NCI-H460 (cell line): ENCODE measurements at regions not wholly inside any gene's neighbourhood (a gene's known extent, or its start where the extent isn't known, plus 50 kb on each side); places are given as distances from the start of the nearest gene placed in this dataset.
A peak's percentile ranks its signal among the peaks of the same experiment; 100 is the strongest.
"Not testable (repeated sequence)": the region's sequence is repeated elsewhere in the genome, so short reads cannot be mapped to it uniquely, and the experiment has no call there.

ENCODE experiments used
- DNase-seq: peaks from one replicate; pipeline ENCODE4 v3.0.0-alpha.2; 2016; ENCODE audit warnings: low read depth; ENCODE audit errors: extremely low read depth

- no peak for DNase-seq
Measured at GRCh38 chr7:115363916-115364315, 442.0 kb downstream of the MDFIC start.

GRCh38 chr7:115359955-115360354 lies 438.1 kb downstream of the MDFIC start:
- DNase-seq, result no peak

GRCh38 chr7:115359119-115359518 lies 437.2 kb downstream of the MDFIC start:
- no peak for DNase-seq

GRCh38 chr7:115357703-115357999 lies 435.8 kb downstream of the MDFIC start:
- no peak for DNase-seq

GRCh38 chr7:115356999-115357702 lies 435.3 kb downstream of the MDFIC start:
- DNase-seq, result no peak

GRCh38 chr7:115356139-115356746 lies 434.3 kb downstream of the MDFIC start:
- DNase-seq, result no peak

- no peak for DNase-seq
Measured at GRCh38 chr7:115354925-115355324, 433.0 kb downstream of the MDFIC start.

GRCh38 chr7:115352375-115352774 lies 430.5 kb downstream of the MDFIC start:
- peak; percentile 12 for DNase-seq

- no peak for DNase-seq
Measured at GRCh38 chr7:115350764-115351163, 428.9 kb downstream of the MDFIC start.

GRCh38 chr7:115349635-115350034 lies 427.7 kb downstream of the MDFIC start:
- no peak for DNase-seq

GRCh38 chr7:115346685-115347084 lies 424.8 kb downstream of the MDFIC start:
- no peak for DNase-seq

- peak; percentile 45 for DNase-seq
Measured at GRCh38 chr7:115340828-115341227, 418.9 kb downstream of the MDFIC start.

GRCh38 chr7:115338016-115338415 lies 416.1 kb downstream of the MDFIC start:
- no peak for DNase-seq

- DNase-seq, result no peak
Measured at GRCh38 chr7:115332691-115333090, 410.8 kb downstream of the MDFIC start.

- no peak for DNase-seq
Measured at GRCh38 chr7:115329006-115329405, 407.1 kb downstream of the MDFIC start.

GRCh38 chr7:115328018-115328417 lies 406.1 kb downstream of the MDFIC start:
- no peak for DNase-seq

- no peak for DNase-seq
Measured at GRCh38 chr7:115327326-115327725, 405.4 kb downstream of the MDFIC start.

GRCh38 chr7:115319541-115319940 lies 397.6 kb downstream of the MDFIC start:
- no peak for DNase-seq

GRCh38 chr7:115310316-115310715 lies 388.4 kb downstream of the MDFIC start:
- DNase-seq, result not testable (repeated sequence)

GRCh38 chr7:115306586-115306985 lies 384.7 kb downstream of the MDFIC start:
- no peak for DNase-seq

- no peak for DNase-seq
Measured at GRCh38 chr7:115300231-115300870, 378.5 kb downstream of the MDFIC start.

- no peak for DNase-seq
Measured at GRCh38 chr7:115299397-115300037, 377.6 kb downstream of the MDFIC start.
